Breast epithelium (tissue), 3 donors: ENCODE measurements at regions not wholly inside any gene's neighbourhood (a gene's known extent, or its start where the extent isn't known, plus 50 kb on each side); places are given as distances from the start of the nearest gene placed in this dataset.

Experiments used
- CTCF ChIP-seq, 3 donors: fragments of 450-650 bp; IDR thresholded peaks; one replicate each; pipeline ENCODE4 v1.5.1; 2016 to 2017; ENCODE audit warnings: antibody characterized with exemption in 3 of 3, mild to moderate bottlenecking in 3 of 3, moderate library complexity in 3 of 3
- POLR2A ChIP-seq: fragments of 450-650 bp; IDR thresholded peaks from one replicate; pipeline ENCODE4 v1.6.1; 2016; ENCODE audit warnings: antibody characterized with exemption, mild to moderate bottlenecking, moderate library complexity

GRCh38 chr12:84653482-84653881, 259.1 kb downstream of the SLC6A15 start:
- no peak for TF ChIP-seq POLR2A
- TF ChIP-seq CTCF (IDR thresholded peaks at IDR 0.05): no peak
